WI38 (cell line): ENCODE measurements at regions not wholly inside any gene's neighbourhood (a gene's known extent, or its start where the extent isn't known, plus 50 kb on each side); places are given as distances from the start of the nearest gene placed in this dataset.
"Not testable (repeated sequence)": the region's sequence is repeated elsewhere in the genome, so short reads cannot be mapped to it uniquely, and the experiment has no call there.

Source experiments
- H3K4me3 ChIP-seq: 2 replicates; pipeline ENCODE4 v1.5.1; 2011; ENCODE audit warnings: low read depth, mild to moderate bottlenecking, control low read depth, low read length
- CTCF ChIP-seq: IDR thresholded peaks from 2 replicates; pipeline ENCODE4 v1.5.1; 2012; ENCODE audit warnings: low read depth, mild to moderate bottlenecking, control low read depth, low read length

GRCh38 chr11:86164106-86164505 lies 80.4 kb upstream of the EED start:
- H3K4me3 ChIP-seq, result no peak overlapping the region
- TF ChIP-seq CTCF, result no peak

GRCh38 chr11:86163221-86163876 lies 81.2 kb upstream of the EED start:
- not testable (repeated sequence) for H3K4me3 ChIP-seq

GRCh38 chr11:86162239-86162638 lies 82.3 kb upstream of the EED start:
- TF ChIP-seq CTCF, result no peak
- H3K4me3 ChIP-seq, result no peak overlapping the region

- H3K4me3 ChIP-seq, result no peak overlapping the region
- no peak for TF ChIP-seq CTCF
Observed at GRCh38 chr11:86161837-86162236, 82.7 kb upstream of the EED start.

- TF ChIP-seq CTCF, result no peak
- H3K4me3 ChIP-seq, result no peak overlapping the region
Observed at GRCh38 chr11:86161336-86161735, 83.2 kb upstream of the EED start.

GRCh38 chr11:86160541-86161149 lies 83.9 kb upstream of the EED start:
- no peak overlapping the region for H3K4me3 ChIP-seq
- TF ChIP-seq CTCF, result no peak

GRCh38 chr11:86159581-86159891 lies 85.0 kb upstream of the EED start:
- no peak overlapping the region for H3K4me3 ChIP-seq
- no peak for TF ChIP-seq CTCF
